Inflammatory macrophage (primary cell): ENCODE measurements at regions not wholly inside any gene's neighbourhood (a gene's known extent, or its start where the extent isn't known, plus 50 kb on each side); places are given as distances from the start of the nearest gene placed in this dataset.

ENCODE experiments used
- DNase-seq, 2 donors: peaks; one replicate each; pipeline ENCODE4 v3.0.0-alpha.2; 2020 to 2022

DNA sequence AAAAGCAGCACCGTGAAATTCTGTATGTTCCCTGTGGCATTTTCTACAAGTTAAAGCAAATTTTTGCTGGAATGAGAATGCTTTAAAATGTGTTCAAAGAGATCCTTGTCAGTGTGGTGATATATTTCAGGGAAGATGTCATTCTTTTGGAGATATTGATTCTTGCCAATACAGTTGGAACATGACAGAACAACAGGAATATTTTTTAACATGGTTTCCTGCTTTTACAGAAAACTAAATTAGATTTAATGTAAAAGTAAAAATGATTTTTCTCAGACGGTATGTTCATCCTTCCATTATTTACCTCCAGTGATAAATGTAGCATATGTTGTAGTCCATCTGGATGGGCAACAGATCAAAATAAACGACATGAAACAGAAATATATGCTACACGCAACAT lies 474.8 kb downstream of the TMA16 start:
- DNase-seq: no peak

DNA sequence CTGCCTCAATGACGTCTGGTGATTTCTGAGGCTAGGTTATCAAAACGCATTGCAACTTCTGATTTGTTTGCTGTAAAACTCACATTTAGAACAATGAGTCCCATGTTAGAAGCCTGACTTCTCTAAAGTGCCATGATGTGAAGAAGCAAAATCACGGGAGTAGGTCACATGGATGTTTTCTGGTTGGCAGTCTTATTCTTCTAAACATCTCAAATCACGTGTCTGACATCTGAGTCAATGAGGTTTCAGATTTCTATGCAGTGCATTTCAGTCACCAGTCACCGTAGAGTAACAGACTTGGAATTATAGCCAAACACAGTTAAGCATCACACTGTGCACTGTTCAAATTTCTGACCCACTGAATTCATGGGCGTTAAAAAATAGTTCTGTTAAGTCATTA lies 482.1 kb downstream of the TMA16 start:
- no peak for DNase-seq

DNA sequence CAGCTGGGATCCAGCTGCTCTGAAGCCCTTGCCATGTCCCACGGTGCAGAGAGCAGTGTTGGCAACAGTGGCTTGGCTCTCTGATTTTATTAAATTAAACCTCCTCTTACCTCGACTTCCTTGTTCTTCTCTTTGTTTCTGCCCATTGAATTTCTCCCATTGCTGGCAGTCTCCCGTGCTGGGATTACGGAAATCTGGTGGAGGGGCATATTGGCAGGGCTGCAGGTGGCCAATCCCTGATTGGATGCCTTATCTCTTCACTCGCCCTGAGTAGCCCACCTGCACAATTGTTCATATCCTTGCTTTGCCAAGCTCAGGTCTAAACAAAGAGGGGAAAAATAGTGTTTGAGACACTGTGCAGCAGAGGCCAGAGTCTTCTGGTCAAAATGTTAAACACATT lies 493.9 kb downstream of the TMA16 start:
- no peak for DNase-seq

DNA sequence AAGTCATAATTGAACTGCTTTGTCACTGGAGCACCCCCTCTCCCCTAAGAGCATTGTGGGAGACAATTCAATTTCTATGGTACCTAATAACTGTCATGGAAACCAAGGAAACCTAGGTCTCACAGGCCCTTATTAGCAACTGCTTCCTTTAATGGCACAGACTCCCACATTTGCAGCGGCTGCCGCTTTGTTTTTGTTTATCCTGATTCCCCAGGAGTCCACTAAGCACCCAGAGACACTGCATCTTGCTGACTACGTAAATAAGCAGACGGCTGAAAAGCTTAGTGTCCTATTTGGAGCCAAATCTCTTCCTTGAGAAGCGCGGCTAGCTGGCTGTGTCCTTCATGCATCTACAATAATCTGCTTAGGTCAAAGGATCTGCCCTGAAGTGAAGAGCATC lies 494.4 kb downstream of the TMA16 start:
- no peak for DNase-seq

DNA sequence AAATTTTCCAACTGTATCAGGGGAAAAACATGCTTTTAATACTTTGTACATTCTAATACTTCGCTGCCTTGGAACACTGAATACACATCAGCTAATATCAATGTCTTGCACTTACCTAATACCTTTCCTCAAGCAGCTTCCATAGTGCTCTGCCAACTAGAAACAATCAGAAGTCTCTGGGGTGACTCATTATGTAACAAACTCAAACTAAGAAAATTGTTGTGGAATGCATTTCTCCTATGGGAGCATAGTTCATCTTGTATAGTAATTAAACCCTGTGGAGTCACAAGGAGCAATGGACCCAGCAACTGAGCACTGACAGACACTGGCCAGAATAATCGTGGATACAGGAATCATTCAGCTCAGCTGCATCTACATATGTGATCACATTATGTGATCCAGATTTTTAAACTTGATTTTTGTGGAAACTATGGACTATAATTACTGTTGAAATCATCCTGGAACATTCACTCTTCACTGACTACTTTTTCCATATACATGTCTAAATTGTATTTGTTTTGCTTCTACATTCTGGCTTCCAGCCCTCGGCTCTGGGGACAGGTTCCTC lies 496.9 kb downstream of the TMA16 start:
- DNase-seq: no peak

DNA sequence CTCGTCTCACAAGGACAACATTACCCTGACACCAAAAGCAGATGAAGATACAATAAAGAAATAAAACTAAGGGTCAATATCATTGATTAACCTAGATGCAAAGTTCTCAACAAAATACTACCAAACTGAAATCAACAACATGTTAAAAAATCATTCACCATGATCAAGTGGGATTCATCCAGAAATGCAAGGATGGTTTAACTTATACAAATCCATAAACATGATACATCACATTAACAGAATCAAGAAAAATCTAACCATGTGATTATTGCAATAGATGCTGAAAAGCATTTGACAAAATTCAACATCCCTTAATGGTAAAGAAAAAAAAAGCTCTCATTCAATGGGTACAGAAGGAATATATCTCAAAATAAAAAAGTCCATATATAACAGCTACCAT lies 514.9 kb downstream of the TMA16 start:
- no peak for DNase-seq

DNA sequence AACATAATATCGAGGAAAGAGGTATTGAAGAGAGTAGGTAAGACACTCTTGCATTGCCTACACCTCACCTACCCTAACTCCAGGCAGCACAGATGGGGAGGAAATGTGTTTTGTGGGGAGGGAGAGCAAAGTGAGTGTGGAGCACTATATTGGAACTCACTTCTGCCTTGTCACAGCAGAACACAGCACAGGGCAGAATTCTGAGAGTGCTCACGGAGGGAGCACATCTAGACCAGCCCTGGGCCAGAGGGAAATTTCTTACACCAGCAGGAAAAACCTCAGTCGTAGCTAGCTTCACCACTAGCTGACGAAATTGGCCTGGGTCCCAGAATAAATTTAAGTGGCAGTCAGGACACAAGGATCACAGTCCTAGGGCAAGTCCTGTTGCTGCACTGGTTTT lies 517.3 kb downstream of the TMA16 start:
- no peak for DNase-seq

DNA sequence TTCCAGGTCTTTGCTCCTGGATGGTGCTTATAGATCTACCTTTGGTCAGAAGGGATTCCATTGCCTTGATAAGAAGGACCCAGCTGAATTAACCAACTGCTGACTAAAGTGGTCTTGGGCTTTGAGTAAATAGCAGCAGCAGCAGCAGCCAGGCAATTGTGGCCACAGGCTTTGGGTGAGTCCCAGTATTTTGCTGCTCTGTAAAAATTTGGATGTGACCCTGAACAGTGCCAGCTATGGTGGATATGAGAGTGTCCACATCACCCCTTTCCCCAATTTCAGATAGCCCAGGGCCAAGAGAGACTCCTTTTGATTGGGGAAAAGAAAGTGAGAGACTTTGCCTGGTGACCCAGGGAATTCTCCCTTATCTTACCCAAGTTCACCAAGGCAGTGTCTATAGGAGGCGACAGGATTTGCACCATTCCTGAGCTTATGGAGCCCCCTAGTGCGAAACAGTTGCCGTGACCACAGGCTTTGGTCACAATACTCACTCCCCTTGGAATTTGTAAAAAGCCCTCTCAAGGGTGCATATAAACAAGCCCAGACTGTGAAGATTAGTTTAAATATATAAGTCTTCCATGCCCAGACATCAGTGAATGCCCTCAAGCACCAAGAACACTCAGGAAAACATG lies 518.0 kb downstream of the TMA16 start:
- no peak for DNase-seq

DNA sequence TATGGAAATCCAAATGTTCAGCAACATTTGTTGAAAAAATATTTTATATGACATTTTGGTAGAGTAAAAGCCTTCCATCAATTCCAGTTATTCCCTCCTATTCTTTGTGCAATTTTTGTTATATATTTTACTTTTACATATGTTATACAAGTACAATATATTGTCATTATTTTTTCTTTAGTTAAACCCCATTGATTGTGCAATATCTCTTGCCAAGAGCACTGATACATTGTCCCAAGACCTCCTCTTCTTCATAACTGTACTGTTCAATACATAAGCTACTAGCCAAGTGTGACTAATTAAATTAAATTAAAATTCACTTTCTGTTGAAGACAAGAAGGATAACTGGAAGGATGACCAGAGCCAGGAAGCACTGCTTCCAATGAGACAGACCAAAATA lies 527.5 kb downstream of the TMA16 start:
- no peak for DNase-seq

DNA sequence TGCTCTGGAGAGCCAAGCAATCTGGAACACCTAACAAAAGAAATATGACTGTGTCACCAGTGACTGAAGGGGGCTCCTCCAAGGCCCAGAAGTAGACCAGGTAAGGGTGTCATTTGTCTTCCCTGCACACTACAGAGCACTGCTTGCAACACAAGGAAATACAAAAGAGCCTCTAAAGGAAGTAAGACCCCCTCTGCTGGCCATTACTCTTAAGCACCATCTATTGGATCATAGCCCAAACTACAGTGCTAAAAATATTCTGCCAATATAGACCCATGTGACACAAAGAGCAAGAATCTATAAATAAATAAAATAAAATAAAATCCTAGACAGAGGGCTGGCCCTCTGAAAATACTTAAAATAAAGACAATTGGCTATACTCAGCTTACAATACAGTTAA lies 528.7 kb downstream of the TMA16 start:
- DNase-seq: no peak

DNA sequence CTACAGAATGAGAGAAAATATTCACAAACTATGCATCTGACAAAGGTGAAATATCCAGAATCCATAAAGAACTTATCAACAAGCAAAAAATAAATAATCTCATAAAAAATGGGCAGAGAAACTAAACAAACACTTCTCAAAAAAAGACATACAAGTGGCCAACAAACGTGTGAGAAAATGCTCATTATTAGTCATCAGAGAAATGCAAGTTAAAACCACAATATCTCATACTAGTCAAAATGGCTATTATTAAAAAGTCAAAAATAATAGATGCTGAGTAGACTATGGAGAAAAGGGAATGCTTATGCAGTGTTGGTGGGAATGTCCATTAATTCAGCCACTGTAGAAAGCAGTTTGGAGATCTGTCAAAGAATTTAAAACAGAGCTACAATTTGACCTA lies 533.3 kb downstream of the TMA16 start:
- DNase-seq: no peak

DNA sequence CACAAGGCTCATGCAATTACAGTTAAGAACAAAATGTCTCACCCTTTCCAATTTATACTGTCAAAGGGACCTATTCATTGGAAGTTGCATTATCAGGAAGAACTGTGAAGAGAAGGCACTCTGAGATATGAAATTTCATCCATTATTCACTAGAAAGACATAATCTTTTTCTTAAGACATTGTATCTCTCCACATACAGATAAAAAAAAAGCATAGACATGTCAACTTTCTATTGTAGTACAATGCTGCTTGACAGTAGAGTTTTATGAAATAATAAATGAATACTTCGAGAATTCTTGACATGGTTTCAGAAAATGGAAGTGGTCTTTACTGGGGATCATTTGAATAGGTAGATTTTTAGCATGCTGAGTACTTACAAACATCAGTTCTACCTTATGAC lies 545.0 kb downstream of the TMA16 start:
- DNase-seq: no peak

DNA sequence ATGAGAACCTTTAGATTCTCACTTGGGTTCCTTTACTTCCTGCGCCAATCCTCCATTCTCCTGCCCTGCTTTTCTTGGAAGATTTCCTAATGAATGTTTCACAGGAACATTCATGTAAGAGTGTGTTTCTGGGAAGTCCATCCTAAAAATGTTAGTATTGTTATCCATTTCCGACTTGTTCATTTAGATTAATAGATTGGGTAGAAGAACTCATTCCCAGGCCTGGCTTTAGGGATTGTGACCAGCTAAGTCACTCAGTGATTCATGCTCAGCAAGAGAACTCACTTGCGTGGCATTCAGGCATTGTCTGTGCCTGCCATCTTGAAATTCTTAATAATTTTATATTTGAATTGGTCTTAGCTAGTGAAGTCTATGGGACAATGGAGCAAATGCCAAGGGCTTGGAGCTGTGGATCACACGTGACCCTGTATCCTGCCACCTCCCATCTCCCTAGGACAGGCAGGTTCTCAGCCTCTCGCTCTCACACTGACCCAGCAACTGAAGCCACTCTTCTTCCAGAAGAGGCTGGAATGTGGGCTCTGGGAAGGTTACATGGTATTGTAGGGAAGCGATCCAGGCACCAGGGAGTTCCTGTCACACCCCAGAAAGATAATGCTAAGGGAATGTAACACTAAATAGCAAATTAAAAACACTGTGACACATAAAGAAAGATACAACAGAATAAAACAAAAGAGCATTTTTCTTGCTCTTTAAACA lies 562.1 kb downstream of the TMA16 start:
- DNase-seq: no peak

DNA sequence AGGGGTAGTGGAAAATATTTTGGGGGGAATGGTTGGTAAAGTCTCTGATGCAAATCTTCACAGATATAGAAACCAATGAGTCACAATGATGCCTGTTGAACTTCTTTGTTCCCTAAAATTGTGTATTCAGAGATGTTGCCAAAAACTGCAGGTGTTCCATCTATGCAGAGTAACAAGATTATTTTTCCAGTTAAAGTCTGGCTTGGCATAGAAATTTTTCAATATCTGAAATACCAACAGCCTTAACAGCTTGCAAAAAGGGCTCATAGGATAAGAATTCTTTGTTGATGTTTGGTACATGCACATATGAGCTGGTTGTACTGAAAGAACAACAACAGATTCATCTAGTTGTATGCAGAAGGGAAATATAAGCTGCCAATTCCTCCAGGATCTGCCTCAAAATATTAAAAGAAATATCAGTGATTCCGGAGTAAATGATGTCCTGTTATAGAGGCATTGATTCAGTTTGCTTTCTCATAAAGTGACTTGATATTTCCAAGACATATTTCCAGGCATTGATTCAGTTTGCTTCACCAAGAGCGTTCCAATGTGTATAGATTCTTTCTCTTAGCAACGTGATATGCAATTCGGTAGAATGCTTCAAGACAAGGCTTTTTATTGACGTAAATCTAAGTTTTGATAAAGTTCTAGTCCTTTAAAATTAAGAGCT lies 564.4 kb downstream of the TMA16 start:
- DNase-seq: no peak

DNA sequence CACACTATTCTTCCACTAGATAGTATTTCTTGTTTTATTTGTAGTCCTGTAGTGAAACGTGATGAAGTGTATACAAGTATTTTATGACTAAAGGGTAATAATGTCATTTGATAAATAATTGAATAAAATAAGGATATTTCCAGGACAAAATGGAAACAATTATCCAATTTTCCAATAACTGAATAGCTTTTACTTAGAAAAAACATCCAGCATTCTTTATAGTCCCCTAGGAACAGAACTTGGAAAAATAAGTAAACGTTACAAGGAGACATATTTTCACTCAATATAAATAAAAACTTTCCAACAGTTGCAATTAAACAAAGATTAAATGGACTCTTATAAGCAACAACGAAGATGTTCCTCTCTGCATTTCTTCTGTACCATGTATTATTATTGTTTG lies 566.0 kb downstream of the TMA16 start:
- DNase-seq: no peak

DNA sequence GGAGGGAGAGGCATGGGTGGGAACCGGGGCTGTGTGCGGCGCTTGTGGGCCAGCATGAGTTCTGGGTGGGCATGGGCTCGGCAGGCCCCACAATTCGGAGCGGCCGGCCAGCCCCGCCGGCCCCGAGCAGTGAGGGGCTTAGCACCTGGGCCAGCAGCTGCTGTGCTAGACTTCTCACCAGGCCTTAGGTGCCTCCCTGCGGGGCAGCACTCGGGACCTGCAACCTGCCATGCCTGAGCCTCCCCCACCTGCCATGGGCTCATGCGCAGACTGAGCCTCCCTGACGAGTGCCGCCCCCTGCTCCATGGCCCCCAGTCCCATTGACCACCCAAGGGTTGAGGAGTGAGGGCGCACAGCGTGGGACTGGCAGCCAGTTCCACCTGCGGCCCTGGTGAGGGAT lies 573.9 kb downstream of the TMA16 start:
- DNase-seq: no peak

DNA sequence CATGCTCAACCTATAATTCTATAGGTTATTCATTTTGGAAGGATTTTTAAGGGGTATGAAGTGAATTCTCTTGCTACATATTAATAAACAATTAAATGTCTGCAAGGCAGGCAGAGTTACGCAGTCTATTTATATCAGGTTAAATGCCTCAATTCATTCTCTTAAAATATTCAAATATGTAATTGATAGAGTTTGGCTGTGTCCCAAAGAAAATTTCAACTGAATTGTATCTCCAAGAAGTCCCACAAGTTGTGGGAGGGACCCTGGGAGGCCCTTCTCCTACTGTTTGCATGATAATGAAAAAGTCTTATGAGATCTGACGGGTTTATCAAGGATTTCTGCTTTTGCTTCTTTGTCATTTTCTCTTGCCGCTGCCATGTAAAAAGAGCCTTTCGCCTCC lies 576.1 kb downstream of the TMA16 start:
- no peak for DNase-seq

DNA sequence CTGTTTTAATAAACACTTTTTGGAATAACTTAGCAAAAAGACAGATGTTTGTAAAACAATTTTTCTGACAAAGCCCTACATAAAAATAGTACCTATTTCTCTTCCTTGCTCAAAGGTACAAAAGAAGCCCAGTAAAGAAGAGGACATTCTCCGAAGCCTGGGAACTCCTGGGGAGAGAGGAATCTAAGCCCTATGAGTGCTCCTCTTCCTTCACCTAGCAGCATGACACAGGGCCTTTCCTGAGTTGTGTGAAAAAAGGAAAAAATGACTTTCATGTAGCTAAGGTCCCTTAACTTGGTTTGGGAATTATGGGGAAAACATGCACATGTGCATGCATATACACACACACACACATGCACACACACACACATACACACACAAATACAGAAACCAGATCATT lies 586.9 kb downstream of the TMA16 start:
- no peak for DNase-seq

DNA sequence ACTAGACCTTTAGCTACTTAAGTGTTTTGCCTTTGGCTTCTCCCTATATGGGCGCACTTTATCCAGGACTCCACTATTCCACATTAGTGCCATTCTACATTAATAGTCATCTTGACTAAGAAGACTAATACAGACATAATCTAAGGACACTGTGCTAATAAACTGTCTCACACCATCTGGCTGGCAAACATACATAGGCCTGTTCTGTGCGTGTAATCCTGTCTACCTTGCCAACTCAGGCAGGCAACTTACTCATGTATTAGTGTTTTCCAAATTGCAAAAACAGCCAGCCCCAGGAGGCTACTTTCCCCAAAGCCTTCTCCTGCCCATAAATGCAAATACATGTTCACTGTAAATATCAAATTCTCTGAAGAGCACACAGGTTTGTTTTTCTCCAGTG lies 587.3 kb downstream of the TMA16 start:
- no peak for DNase-seq

DNA sequence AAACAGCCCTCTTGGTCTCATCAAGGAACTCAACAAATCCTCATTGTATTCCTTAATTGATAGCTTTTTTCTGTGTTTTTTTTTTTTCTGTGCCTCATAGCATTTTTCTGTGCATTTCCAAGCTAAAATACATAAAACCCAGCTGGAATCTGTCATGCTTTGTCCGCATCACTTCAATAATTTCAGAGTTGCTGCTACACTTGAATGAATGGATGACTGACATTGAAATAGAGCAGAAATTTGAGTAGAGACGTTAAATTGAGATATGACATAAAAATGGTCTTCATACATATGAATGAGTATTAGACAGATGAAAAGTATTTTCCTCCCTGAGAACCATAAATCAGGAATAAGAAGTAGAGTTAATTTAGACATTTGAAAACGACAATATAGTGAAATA lies 593.2 kb downstream of the TMA16 start:
- no peak for DNase-seq

DNA sequence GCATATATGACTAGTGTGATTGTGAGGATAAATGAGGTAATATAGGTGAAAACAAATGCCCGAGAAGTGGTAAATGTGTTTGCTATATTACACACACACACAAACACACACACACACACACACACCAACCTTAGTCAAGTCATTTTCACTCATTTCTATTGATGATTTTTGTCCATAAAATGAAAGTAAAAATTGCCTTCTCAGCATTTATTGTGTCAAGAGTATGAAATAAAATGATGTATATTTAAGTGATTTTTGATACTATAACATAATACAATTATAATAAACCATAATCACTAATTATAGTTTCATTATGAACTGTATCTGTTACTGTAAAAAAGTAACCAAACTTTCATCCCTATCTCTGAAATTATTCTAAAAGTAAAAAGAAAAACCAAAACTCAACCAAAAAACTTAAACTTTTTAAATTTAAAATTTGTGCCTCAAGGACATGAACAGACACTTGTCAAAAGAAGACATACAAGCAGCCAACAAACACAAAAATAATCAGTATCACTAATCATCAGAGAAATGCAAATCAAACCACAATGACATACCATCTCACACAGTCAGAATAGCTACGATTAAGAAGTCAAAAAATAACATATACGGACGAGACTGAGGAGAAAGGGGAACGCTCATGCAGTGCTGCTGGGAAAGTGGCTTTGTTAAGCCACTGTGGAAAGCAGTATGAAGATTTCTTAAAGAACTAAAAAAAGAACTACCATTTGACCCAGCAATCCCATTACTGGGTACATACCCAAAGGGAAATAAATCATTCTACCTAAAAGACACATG lies 601.0 kb downstream of the TMA16 start:
- DNase-seq: no peak

DNA sequence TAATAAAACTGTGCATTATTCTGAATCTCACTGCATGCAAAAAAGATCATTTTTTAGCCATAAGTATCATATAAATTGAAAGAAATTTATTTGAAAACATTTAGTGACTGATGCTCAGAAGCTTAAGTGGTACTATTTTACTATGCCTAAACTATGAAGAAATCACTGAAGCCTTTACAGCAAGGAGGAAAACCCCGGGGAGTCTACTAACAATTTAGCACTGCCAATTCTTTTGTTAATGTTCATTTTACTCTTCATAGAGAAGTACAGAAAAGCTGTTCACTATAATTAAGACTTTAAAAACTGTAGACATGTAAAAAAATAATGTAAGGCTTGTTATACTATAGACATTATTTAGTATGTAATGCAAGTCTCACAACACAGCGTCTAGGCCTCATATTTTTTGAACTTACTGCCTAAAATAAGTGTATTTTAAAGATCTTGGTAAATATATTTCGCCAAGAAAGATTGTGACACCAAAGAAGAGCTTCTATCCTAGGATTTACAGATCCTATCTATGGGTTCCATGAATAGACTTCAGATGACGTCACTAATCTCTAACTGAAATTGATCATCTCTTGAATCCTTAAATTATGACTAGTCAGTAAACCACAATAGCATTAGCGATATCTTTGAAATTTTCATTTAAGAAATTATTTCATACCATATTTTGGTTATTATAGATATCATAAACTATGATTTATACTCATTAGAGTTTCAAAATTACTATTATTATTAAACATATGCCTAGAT lies 602.5 kb downstream of the TMA16 start:
- DNase-seq: no peak
